IPS-NIHi7 (cell line): ENCODE measurements at regions not wholly inside any gene's neighbourhood (a gene's known extent, or its start where the extent isn't known, plus 50 kb on each side); places are given as distances from the start of the nearest gene placed in this dataset.

Source experiments
- DNase-seq: peaks from one replicate; pipeline ENCODE4 v3.0.0; 2012; ENCODE audit warnings: mixed read lengths; ENCODE audit errors: extremely low spot score

DNA sequence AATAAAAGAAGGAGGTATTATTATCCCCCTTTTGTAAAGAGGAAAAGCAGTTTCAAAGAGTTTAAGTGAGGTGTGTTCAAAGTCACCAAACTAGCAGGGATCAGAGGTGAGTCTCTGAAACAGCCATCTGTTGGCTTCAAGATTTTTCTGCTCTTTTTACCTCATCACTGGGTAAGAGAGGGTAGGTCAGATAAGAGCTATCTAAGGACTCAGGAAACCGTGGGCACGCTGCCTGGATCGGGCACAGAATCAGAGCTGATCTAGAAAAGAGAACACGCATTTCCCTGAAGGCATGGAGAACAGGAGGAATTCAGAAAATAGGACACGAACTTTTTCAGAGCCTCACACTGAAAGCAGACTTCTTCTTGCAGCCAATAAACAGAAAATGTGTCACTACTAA lies 65.8 kb upstream of the LY86 start:
- no peak for DNase-seq

DNA sequence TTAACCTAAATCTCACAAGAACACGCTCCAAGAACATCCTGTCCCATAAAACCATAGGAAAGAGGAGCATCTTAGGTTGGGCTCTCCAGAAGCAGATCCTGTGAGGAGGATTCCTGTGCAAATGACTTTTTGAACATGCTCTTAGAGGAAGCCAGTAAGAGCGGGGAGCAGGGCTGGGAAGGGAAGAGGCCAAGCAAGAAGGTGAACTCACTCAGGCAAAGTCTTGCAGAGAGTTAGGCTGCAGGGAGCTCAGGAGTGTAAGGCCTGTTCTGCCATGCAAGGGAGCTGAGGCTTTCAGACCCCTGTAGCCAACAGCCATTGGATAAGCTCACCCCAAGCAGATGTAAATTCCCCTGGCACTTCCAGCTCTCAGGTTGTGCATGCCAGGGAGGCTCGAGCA lies 63.6 kb upstream of the LY86 start:
- no peak for DNase-seq

DNA sequence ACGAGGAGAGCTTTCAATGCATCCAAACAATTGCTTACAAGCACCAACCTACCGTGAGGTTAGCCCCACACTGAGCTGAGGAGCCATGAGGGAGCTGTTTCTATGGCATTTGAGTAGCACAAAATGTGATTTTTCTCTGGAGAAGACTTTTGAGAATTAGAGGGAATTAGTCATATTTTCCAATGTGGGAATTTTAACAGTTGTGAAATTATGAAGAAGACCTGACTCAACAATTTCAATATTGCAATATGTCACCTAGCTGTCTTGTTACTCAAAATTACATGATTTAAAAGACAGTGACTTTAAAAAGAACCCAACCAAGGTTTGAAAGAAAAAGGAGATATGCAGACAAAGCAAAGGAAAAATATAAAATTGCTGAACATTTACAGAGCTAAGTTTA lies 62.6 kb upstream of the LY86 start:
- DNase-seq = no peak

DNA sequence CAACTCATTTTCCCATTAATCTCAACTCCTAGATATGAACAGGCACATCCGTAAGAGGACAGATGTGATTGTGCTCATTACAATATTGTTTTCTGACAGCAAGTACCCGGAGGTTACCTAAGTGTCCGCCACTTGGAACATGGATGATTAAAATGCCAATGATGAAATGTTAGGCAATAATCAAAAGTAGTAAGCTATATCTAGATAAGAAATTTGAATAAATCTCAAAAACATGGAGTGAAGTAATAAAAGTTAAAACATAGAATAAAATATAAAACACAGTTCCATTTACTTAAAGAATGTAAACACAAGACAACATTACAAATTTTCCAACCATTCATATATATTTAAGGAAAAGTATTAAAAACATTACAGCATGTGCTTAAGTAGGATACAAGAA lies 59.2 kb upstream of the LY86 start:
- no peak for DNase-seq

DNA sequence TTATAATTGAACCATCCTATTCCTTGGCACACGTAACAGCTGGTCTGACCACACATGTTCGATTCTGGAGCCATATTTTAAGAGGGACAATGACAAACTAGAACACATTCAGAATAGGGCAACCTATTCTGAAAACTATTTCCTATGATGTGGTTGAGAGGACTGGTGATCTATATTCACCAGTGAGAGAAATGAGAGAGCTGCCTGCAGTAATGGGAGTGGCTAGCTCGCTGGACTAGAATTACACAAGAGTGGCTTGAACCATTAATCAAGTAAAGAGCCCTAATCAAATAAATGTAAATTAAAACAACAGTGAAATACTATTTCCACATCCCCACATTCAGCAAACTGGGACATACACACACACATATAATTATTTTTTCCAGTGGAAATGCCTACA lies 55.3 kb upstream of the LY86 start:
- DNase-seq = no peak

DNA sequence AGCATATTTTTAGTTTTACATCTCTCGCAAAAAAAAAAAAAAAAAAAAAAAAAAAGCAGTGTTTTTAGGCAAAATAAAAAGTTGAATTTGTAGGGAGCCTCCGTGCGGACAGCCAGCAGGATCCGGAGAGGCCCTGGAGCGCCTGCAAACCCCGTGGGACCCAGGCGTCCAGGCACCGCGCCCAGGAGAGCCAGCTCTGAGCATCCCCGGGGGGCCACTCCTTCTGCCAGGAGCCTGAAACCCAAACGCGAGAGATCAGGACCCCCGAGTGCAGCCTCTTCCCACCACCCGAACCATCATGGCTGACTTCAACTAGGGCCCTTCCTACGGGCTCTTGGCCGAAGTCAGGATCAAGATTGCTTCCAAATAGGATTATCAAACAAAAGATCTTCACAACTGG lies 54.1 kb upstream of the LY86 start:
- DNase-seq = no peak

DNA sequence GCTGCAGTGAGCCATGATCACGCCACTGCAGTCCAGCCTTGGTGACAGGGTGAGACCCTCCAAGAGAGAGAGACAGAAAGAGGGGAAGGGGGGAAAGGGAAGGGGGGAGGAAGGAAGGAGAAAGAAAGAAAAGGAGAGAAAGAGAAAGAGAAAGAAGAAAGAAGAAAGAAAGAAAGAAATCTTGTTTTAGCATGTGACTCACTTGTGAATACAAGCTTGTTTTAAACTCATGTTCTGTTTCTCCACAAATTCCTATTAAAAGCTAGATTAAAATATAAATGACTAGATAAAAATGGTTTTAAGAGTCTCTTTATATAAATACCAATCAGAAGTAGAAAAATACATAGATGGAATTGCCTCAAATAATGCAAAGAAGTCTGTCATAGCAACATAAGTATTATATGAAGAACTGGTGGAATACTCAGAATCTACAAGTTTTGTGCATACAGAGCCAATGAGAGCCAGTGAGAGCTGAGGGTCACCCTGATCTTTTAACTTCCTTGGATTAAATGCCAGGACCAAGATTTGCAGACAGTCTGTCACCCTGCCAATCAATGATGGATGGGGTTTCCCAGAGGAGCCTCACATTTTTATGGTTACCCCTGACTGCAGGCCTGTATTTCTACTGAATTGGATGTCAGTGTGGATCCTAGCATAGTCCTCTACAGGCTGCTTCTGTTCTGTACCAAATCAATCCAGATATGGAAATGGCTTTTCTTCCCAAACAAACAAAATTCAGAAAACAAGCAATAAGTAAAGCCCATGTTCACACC lies 50.8 kb upstream of the LY86 start:
- DNase-seq = no peak

DNA sequence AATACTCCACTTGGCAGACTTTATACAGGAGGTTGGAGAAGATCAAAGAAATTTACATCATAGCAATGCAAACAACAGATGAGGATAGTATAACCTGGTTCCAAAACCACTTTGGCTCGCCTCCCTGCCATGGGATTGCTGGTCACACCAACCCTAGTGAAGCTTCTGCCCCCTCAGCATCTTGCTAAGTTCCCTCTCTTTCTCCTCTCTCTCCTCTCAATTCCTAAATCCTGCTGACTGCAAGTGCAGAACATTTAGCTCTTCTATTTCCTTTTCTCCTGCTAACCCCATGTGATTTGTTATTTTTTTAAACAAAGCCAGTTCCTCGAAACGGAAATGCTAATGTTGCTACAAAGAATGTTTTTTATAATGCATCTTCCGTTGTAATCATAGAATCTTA lies 50.3 kb upstream of the LY86 start:
- DNase-seq = no peak
